Thoracic aorta (tissue), 2 donors: ENCODE measurements at regions not wholly inside any gene's neighbourhood (a gene's known extent, or its start where the extent isn't known, plus 50 kb on each side); places are given as distances from the start of the nearest gene placed in this dataset.

Source experiments
- ATAC-seq: fragments of 150-250 bp; one replicate; pipeline ENCODE4 v1.8.0; 2017; ENCODE audit warnings: low read depth; ENCODE audit not compliant: insufficient number of reproducible peaks, low FRiP score
- DNase-seq: peaks from one replicate; pipeline ENCODE4 v3.0.0-alpha.2; 2020; ENCODE audit warnings: low spot score
- H3K27ac ChIP-seq, 2 donors: fragments of 200-600 bp; sonication (generic); 1 replicate in 1 of 2; 2 replicates in 1 of 2; pipeline ENCODE4 v1.5.1; 2016; ENCODE audit warnings: mild to moderate bottlenecking in 2 of 2, moderate library complexity in 2 of 2
- H3K27me3 ChIP-seq: fragments of 200-600 bp; sonication (generic); replicated peaks from 2 replicates; pipeline ENCODE4 v1.6.0; 2016; ENCODE audit warnings: mild to moderate bottlenecking; ENCODE audit not compliant: insufficient read depth
- H3K36me3 ChIP-seq: fragments of 200-600 bp; sonication (generic); one replicate; pipeline ENCODE4 v1.5.1; 2016
- H3K4me1 ChIP-seq, 2 donors: fragments of 200-600 bp; sonication (generic); 1 replicate in 1 of 2; 2 replicates in 1 of 2; pipeline versions ENCODE4 v1.5.1 to v1.6.0; 2016; ENCODE audit warnings: low read depth in 2 of 2, mild to moderate bottlenecking in 1 of 2; ENCODE audit not compliant: control insufficient read depth in 1 of 2
- H3K4me3 ChIP-seq: fragments of 200-600 bp; sonication (generic); 2 replicates; pipeline ENCODE4 v1.5.1; 2016; ENCODE audit warnings: mild to moderate bottlenecking
- H3K9me3 ChIP-seq: fragments of 200-600 bp; sonication (generic); 2 replicates; pipeline ENCODE4 v1.5.1; 2016
- CTCF ChIP-seq: fragments of 200-600 bp; sonication (generic); IDR thresholded peaks from one replicate; pipeline ENCODE4 v1.5.1; 2019; ENCODE audit warnings: antibody characterized with exemption

- Histone ChIP-seq H3K4me1 (no peaks in the 10 kb centered on the region), H3K4me3 (no peak overlapping the region), H3K9me3 (no peaks in the 10 kb centered on the region), H3K27me3 (no peaks in the 10 kb centered on the region), H3K36me3 (no peaks in the 10 kb centered on the region), H3K27ac (no peak overlapping the region)
- DNase-seq (no peak), ATAC-seq (no peak)
- no peak for TF ChIP-seq CTCF
Measured at GRCh38 chr5:156093024-156093423, 233.9 kb upstream of the SGCD start.

- no peak for TF ChIP-seq CTCF
- H3K4me3 ChIP-seq: no peak overlapping the region
- H3K27me3 ChIP-seq: no peaks in the 10 kb centered on the region
- H3K4me1 ChIP-seq: no peaks in the 10 kb centered on the region
- H3K27ac ChIP-seq: no peak overlapping the region
- DNase-seq (no peak), ATAC-seq (no peak)
- H3K36me3 ChIP-seq: no peaks in the 10 kb centered on the region
- H3K9me3 ChIP-seq: no peaks in the 10 kb centered on the region
Measured at GRCh38 chr5:156094001-156094400, 233.0 kb upstream of the SGCD start.

- DNase-seq: no peak
- Histone ChIP-seq H3K36me3 (no peaks in the 10 kb centered on the region), H3K27ac (no peak overlapping the region), H3K4me1 (no peaks in the 10 kb centered on the region), H3K9me3 (no peaks in the 10 kb centered on the region), H3K4me3 (no peak overlapping the region), H3K27me3 (no peaks in the 10 kb centered on the region)
- ATAC-seq: no peak
- TF ChIP-seq CTCF: no peak
Measured at GRCh38 chr5:156095709-156096241, 231.2 kb upstream of the SGCD start.

GRCh38 chr5:156096259-156096658 is 230.7 kb upstream of the SGCD start:
- TF ChIP-seq CTCF: no peak
- no peak for DNase-seq
- Histone ChIP-seq H3K27ac (no peak overlapping the region), H3K27me3 (no peaks in the 10 kb centered on the region), H3K4me1 (no peaks in the 10 kb centered on the region), H3K9me3 (no peaks in the 10 kb centered on the region), H3K36me3 (no peaks in the 10 kb centered on the region), H3K4me3 (no peak overlapping the region)
- no peak for ATAC-seq

GRCh38 chr5:156103155-156103885 is 223.6 kb upstream of the SGCD start:
- Histone ChIP-seq H3K4me3 (no peak overlapping the region), H3K27me3 (no peaks in the 10 kb centered on the region), H3K4me1 (no peaks in the 10 kb centered on the region), H3K36me3 (no peaks in the 10 kb centered on the region), H3K27ac (no peak overlapping the region), H3K9me3 (no peaks in the 10 kb centered on the region)
- no peak for ATAC-seq
- TF ChIP-seq CTCF: no peak
- DNase-seq: no peak
